ENCODE measurements at regions not wholly inside any gene's neighbourhood (a gene's known extent, or its start where the extent isn't known, plus 50 kb on each side); places are given as distances from the start of the nearest gene placed in this dataset.

GRCh38 chr6:2296781-2297180 lies 51.4 kb upstream of the GMDS start:
- DNase-seq (ENCODE audit: low read depth) (no peak), FAIRE-seq (no peak)
- TF ChIP-seq CTCF (IDR thresholded peaks at IDR 0.05; ENCODE audit: insufficient read depth, low read length, severe bottlenecking) = no peak
- H3K36me3 ChIP-seq (ENCODE audit: control insufficient read depth, insufficient read depth, low read length) = no peaks in the 10 kb centered on the region
- H3K4me3 ChIP-seq (ENCODE audit: low read depth, low read length) = no peak overlapping the region
- no peaks in the 10 kb centered on the region for H3K27me3 ChIP-seq (ENCODE audit: control insufficient read depth, insufficient read depth, low read length)
